Omental fat pad (tissue), 3 donors: ENCODE measurements at regions not wholly inside any gene's neighbourhood (a gene's known extent, or its start where the extent isn't known, plus 50 kb on each side); places are given as distances from the start of the nearest gene placed in this dataset.
A peak's percentile ranks its signal among the peaks of the same experiment; 100 is the strongest.
"Not testable (repeated sequence)": the region's sequence is repeated elsewhere in the genome, so short reads cannot be mapped to it uniquely, and the experiment has no call there.

Experiments used
- ATAC-seq: fragments of 150-250 bp; one replicate; pipeline ENCODE4 v1.9.1; 2016; ENCODE audit warnings: mild to moderate bottlenecking, moderate library complexity; ENCODE audit not compliant: low FRiP score
- DNase-seq: peaks from one replicate; pipeline ENCODE4 v3.0.0-alpha.2; 2019; ENCODE audit warnings: low spot score
- CTCF ChIP-seq, 3 donors: fragments of 450-650 bp; IDR thresholded peaks; one replicate each; pipeline ENCODE4 v1.5.1; 2016 to 2017; ENCODE audit warnings: antibody characterized with exemption in 3 of 3, mild to moderate bottlenecking in 3 of 3, moderate library complexity in 2 of 3

GRCh38 chr5:71817891-71818290 lies 98.8 kb downstream of the CARTPT start:
- DNase-seq (no peak), ATAC-seq (no peak)
- TF ChIP-seq CTCF (IDR thresholded peaks at IDR 0.05), result no peak

GRCh38 chr5:71821029-71821428 lies 102.0 kb downstream of the CARTPT start:
- DNase-seq (no peak), ATAC-seq (no peak)
- TF ChIP-seq CTCF (IDR thresholded peaks at IDR 0.05), result no peak

- not testable (repeated sequence) for DNase-seq, ATAC-seq
Measured at GRCh38 chr5:71822065-71822464, 103.0 kb downstream of the CARTPT start.

- ATAC-seq (no peak), DNase-seq (no peak)
- no peak for TF ChIP-seq CTCF (IDR thresholded peaks at IDR 0.05)
Measured at GRCh38 chr5:71825992-71826391, 106.9 kb downstream of the CARTPT start.

- ATAC-seq (no peak), DNase-seq (no peak)
- no peak for TF ChIP-seq CTCF (IDR thresholded peaks at IDR 0.05)
Measured at GRCh38 chr5:71828291-71829040, 109.4 kb downstream of the CARTPT start.

GRCh38 chr5:71829206-71829605 lies 110.1 kb downstream of the CARTPT start:
- ATAC-seq (no peak), DNase-seq (no peak)
- no peak for TF ChIP-seq CTCF (IDR thresholded peaks at IDR 0.05)

- DNase-seq (peak; percentile 38), ATAC-seq (peak; percentile 62)
- TF ChIP-seq CTCF (IDR thresholded peaks at IDR 0.05), result no peak
Measured at GRCh38 chr5:71830681-71831539, 111.8 kb downstream of the CARTPT start.
